ENCODE measurements at regions not wholly inside any gene's neighbourhood (a gene's known extent, or its start where the extent isn't known, plus 50 kb on each side); places are given as distances from the start of the nearest gene placed in this dataset.

DNA sequence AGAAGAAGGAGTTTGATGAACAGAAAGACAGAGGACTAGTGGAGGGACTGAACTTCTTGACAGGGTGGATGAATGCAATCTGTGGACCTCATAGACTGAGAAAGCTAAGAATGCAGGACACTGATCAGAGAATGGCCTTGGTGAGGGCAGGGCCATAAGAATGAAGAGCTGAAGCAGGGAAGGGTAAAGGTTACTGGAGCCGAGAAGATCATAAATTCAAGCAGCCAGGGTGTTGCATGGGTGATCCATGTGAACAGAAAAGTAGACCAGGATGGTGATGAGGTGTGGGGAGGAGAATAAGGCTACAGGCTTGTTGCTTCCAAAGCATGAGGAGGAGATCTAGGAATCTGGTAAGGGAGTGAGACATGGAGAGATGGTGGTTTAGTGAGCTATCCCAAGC, 295.9 kb downstream of the ADGB start:
- TF ChIP-seq, protein P1, sequence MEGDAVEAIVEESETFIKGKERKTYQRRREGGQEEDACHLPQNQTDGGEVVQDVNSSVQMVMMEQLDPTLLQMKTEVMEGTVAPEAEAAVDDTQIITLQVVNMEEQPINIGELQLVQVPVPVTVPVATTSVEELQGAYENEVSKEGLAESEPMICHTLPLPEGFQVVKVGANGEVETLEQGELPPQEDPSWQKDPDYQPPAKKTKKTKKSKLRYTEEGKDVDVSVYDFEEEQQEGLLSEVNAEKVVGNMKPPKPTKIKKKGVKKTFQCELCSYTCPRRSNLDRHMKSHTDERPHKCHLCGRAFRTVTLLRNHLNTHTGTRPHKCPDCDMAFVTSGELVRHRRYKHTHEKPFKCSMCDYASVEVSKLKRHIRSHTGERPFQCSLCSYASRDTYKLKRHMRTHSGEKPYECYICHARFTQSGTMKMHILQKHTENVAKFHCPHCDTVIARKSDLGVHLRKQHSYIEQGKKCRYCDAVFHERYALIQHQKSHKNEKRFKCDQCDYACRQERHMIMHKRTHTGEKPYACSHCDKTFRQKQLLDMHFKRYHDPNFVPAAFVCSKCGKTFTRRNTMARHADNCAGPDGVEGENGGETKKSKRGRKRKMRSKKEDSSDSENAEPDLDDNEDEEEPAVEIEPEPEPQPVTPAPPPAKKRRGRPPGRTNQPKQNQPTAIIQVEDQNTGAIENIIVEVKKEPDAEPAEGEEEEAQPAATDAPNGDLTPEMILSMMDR (IDR thresholded peaks at IDR 0.05 in 2 of 3, conservative IDR thresholded peaks at IDR 0.05 in 1 of 3; ENCODE audit: control insufficient read depth in 2 of 3, extremely low read depth in 1 of 3, insufficient read depth in 1 of 3, low read depth in 3 of 3, low read length in 3 of 3) = no peak
- TF ChIP-seq KDM1A (IDR thresholded peaks at IDR 0.05; ENCODE audit: borderline replicate concordance) (no peak), MYC (IDR thresholded peaks at IDR 0.05; ENCODE audit: insufficient read depth, insufficient read length, insufficient replicate concordance, low read length, severe bottlenecking) (no peak), SMAD1 (IDR thresholded peaks at IDR 0.05; ENCODE audit: low read depth, partially characterized antibody) (no peak), HDAC6 (IDR thresholded peaks at IDR 0.05; ENCODE audit: unreplicated experiment) (no peak), GATAD2B (conservative IDR thresholded peaks at IDR 0.05; ENCODE audit: low read depth) (no peak), ESRRA (IDR thresholded peaks at IDR 0.05; ENCODE audit: low read length) (no peak), CEBPZ (IDR thresholded peaks at IDR 0.05; ENCODE audit: low read depth, low read length) (no peak), MEF2B (IDR thresholded peaks at IDR 0.05; ENCODE audit: partially characterized antibody, poor library complexity, severe bottlenecking) (no peak)

Data from GM12878 (cell line).